Epithelial cell of esophagus (primary cell): ENCODE measurements at regions not wholly inside any gene's neighbourhood (a gene's known extent, or its start where the extent isn't known, plus 50 kb on each side); places are given as distances from the start of the nearest gene placed in this dataset.
A peak's percentile ranks its signal among the peaks of the same experiment; 100 is the strongest.
"Not testable (repeated sequence)": the region's sequence is repeated elsewhere in the genome, so short reads cannot be mapped to it uniquely, and the experiment has no call there.

Source experiments
- DNase-seq: peaks from one replicate; pipeline ENCODE4 v3.0.0; 2010; ENCODE audit warnings: low read depth
- H3K4me3 ChIP-seq: 2 replicates; pipeline ENCODE4 v1.5.1; 2011; ENCODE audit warnings: mild to moderate bottlenecking, low read length, control low read depth
- TF ChIP-seq, protein P1 (sequence below): IDR thresholded peaks from 2 replicates; pipeline ENCODE4 v1.5.1; 2011; ENCODE audit warnings: low read depth, mild to moderate bottlenecking, low read length, control low read depth, inconsistent platforms; ENCODE audit not compliant: insufficient read depth; ENCODE audit errors: missing control alignments

DNA sequence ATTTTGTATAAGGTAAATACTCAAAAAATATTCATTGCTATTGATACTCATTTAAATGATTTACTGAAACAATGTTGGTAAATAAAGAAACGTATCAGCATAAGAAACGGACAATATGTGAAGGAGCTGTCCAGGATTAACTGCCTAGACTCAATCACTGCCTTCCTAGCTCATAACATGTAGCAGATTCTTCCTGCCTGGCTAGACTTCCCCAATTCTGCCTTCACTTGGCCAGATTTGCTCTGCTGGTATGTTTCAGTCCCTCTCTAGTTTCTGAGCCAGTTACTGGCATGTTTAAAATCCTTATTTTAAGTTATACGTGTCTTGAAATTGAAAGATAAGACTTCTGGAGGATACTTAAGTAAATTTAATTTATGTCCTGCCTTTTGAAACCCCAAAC, 740.3 kb downstream of the CENPC start:
- no peak for DNase-seq
- no peak overlapping the region for H3K4me3 ChIP-seq
- TF ChIP-seq, protein P1, sequence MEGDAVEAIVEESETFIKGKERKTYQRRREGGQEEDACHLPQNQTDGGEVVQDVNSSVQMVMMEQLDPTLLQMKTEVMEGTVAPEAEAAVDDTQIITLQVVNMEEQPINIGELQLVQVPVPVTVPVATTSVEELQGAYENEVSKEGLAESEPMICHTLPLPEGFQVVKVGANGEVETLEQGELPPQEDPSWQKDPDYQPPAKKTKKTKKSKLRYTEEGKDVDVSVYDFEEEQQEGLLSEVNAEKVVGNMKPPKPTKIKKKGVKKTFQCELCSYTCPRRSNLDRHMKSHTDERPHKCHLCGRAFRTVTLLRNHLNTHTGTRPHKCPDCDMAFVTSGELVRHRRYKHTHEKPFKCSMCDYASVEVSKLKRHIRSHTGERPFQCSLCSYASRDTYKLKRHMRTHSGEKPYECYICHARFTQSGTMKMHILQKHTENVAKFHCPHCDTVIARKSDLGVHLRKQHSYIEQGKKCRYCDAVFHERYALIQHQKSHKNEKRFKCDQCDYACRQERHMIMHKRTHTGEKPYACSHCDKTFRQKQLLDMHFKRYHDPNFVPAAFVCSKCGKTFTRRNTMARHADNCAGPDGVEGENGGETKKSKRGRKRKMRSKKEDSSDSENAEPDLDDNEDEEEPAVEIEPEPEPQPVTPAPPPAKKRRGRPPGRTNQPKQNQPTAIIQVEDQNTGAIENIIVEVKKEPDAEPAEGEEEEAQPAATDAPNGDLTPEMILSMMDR, result no peak

DNA sequence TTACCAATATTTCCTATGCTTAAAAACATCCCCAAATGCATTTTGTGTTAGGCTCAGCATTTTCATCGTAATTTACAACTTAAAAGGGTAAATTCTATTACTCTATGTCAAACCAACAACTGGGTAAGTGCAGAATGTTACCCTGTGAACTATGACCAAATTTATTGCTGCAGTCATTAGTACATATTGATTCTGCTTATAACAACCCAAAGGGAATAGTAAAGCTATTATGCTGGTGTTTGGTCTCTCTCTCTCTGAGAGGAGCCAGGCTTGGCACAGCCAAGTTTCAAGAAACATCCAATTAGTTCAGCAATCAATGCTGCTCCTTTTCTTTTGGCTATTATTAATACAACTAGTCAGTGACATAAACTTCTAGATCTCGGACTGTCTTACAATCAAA, 747.7 kb downstream of the CENPC start:
- TF ChIP-seq, protein P1, result no peak
- DNase-seq, result no peak
- no peak overlapping the region for H3K4me3 ChIP-seq

DNA sequence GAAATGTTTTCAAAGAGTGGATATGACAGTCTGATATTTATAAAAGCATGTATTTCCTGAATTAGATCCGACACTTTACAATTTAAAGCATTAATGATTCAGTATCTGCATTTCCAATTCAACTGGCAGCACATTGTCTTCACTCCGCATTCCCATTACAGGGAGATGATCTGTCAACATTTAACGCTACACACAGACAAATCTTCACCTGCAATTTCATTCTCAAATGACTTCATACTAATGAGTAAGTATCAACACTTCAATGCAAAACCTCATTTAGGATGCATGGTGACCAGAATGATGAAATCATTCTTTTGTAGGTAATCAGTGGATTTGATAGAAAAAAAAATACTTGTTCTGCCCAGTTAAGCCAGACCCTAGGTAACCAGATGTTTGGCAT, 749.6 kb downstream of the CENPC start:
- H3K4me3 ChIP-seq, result no peak overlapping the region
- no peak for DNase-seq
- TF ChIP-seq, protein P1, result no peak

DNA sequence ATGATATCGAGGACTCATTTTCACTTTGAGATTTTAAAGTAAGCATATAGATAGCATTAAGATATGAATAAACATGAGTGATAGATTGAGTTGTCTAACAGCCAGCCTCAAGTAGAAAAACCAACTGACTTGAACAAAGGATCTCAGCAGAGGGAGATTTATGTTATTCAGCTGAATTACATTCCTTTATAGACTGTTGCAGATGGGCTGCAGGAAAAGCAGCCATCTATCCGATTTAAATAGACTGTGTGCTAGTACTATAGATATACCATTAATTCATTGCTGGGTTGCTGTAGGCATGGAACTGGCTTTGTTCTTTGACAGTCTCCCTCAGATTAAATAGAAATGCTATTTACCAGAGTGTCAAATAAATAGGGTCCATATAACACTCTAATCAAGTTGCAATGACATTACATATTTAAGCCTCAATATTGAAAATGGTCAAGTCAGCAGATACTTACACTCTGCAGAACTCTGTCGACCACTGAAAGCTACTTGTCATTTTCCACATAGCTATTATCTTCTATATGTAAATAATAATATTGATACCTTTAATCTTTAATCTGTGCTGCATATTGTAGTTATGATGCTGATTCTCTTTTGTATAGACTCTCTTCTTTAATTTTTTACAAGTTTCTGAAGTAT, 750.8 kb downstream of the CENPC start:
- TF ChIP-seq, protein P1, result no peak
- DNase-seq, result no peak
- H3K4me3 ChIP-seq, result no peak overlapping the region

DNA sequence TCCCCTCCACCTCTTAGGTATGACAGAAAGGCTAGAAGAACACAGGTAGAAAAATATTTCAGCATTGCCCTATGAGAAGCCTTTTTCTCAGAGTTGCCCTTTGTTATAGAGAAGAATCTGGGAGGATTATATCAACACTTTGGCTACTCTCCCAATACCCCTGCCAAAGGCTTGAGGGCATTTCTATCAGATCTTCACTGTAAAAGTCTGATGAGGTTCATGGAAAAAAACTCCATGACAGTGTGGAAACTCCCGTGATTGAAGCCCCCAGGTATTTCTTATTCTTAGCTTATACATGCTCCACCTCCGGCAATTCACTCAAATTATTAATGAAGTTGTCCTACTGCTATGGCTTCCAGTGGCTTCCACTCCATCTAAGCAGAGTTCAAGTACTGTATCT, 753.6 kb downstream of the CENPC start:
- H3K4me3 ChIP-seq, result no peak overlapping the region
- TF ChIP-seq, protein P1, result no peak
- DNase-seq, result peak; percentile 3

DNA sequence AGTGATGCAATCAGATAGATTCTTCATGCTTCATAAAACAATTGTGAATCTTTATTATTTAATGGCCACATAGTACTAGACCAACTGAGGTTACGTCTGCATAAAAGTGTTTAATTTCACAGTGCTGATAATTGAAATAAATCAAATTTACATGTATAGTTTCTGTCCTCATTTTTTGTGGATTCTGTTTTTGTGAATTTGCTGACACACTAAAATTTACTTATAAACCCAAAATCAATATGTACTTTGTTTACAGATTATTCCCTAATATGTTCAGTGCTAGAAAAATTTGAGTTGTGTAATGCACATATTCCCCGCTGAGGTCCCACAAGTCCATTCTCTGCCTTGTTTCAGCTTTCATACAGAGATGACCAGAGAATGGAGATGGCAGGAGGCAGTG, 759.8 kb downstream of the CENPC start:
- no peak overlapping the region for H3K4me3 ChIP-seq
- TF ChIP-seq, protein P1, result no peak

DNA sequence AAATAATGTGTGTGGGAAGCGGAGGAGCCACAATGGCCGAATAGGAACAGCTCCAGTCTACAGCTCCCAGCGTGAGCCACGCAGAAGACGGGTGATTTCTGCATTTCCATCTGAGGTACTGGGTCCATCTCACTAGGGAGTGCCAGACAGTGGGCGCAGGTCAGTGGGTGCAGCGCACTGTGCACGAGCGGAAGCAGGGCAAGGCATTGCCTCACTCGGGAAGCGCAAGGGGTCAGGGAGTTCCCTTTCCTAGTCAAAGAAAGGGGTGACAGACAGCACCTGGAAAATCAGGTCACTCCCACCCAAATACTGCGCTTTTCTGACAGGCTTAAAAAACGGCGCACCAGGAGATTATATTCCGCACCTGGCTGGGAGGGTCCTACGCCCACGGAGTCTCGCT, 762.6 kb downstream of the CENPC start:
- DNase-seq, H3K4me3 ChIP-seq: not testable (repeated sequence)

More for the DNA sequence above, 759.8 kb downstream of the CENPC start:
- no peak for DNase-seq

DNA sequence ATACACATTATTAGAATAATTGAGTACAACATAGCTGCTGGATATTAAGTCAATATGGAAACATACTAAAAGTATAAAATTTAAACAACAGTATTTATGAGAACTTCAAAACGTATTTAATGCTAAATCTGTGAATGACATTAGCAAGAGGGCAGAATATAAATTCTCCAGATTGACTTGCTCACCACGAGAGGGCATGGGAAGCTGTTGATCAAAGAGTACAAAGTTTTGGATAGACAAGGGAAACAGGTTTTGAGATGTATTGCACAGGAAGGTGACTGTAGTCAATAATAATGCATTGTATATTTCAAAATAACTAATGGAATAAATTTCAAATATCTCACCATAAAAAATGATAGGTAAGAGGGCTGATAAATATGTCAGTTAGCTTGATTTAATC, 768.2 kb downstream of the CENPC start:
- H3K4me3 ChIP-seq, result no peak overlapping the region
- DNase-seq, result peak; percentile 42
- TF ChIP-seq, protein P1, result peak; percentile 13
